Esophagus muscularis mucosa (tissue), 3 donors: ENCODE measurements at regions not wholly inside any gene's neighbourhood (a gene's known extent, or its start where the extent isn't known, plus 50 kb on each side); places are given as distances from the start of the nearest gene placed in this dataset.

Source experiments
- POLR2A ChIP-seq: fragments of 450-650 bp; IDR thresholded peaks from one replicate; pipeline ENCODE4 v1.6.1; 2017; ENCODE audit warnings: antibody characterized with exemption, moderate library complexity, mild to moderate bottlenecking, low read depth
- TF ChIP-seq, protein P1 (sequence below), 3 experiments: fragments of 200-600 bp in 2 of 3; fragments of 450-650 bp in 1 of 3; sonication (generic) in 2 of 3; IDR thresholded peaks; one replicate each; pipeline ENCODE4 v1.5.1; 2017 to 2019; ENCODE audit warnings: antibody characterized with exemption in 3 of 3, mild to moderate bottlenecking in 2 of 3, moderate library complexity in 1 of 3

DNA sequence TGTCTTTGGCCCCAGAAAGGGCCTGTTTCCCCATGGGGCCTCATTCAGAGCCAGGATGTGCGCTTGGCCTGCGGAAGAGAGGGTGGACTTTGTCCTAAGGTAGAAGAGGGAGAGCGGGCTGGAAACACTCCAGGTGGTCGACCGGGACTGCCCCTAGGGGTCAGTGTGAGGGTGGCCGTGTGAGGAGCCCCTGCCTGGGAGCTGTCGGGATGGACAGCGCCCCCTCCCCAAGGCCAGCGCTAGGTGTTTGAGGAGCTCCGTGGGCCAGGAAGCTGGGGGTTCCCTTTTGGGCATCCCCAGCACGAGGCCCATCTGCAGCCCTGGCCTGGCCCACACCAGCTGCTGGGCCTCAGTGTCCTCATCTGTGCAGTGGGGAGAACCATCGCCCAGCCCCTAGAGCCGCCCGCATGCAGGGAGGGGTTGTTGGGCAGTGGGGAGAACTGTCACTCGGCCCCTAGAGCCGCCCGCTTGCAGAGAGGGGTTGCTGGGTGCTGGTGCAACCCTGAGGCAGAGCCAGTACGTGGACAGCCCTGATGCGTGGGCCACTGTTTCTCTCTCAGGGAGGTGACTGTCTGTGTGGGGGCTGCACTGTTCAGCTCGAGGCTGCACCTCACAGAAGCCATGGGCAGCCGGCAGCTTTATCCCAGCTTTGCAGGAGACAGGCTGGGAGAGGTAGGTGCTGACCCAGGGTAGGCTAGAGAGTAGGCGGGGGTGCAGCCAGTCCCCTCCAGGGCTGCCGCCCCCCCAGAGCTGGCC, 1319.9 kb downstream of the BRD1 start:
- no peak for TF ChIP-seq POLR2A
- TF ChIP-seq, protein P1, sequence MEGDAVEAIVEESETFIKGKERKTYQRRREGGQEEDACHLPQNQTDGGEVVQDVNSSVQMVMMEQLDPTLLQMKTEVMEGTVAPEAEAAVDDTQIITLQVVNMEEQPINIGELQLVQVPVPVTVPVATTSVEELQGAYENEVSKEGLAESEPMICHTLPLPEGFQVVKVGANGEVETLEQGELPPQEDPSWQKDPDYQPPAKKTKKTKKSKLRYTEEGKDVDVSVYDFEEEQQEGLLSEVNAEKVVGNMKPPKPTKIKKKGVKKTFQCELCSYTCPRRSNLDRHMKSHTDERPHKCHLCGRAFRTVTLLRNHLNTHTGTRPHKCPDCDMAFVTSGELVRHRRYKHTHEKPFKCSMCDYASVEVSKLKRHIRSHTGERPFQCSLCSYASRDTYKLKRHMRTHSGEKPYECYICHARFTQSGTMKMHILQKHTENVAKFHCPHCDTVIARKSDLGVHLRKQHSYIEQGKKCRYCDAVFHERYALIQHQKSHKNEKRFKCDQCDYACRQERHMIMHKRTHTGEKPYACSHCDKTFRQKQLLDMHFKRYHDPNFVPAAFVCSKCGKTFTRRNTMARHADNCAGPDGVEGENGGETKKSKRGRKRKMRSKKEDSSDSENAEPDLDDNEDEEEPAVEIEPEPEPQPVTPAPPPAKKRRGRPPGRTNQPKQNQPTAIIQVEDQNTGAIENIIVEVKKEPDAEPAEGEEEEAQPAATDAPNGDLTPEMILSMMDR (IDR thresholded peaks at IDR 0.05): no peak
